T-cell (primary cell): ENCODE measurements at regions not wholly inside any gene's neighbourhood (a gene's known extent, or its start where the extent isn't known, plus 50 kb on each side); places are given as distances from the start of the nearest gene placed in this dataset.

Experiments used
- ATAC-seq, 4 experiments: fragments of 200-7000 bp in 3 of 4; fragments of 150-1000 bp in 1 of 4; cut with Tn5 transposase; replicated peaks in 1 of 4; 1 replicate in 3 of 4; 2 replicates in 1 of 4; pipeline ENCODE4 v1.10.0; 2021; ENCODE audit warnings: moderate library complexity in 3 of 4, mild to moderate bottlenecking in 2 of 4, moderate number of reproducible peaks in 1 of 4
- CTCF ChIA-PET, 2 donors: fragments of 300-600 bp; sonication (Branson Sonifier 250); formaldehyde crosslinking; loops; one replicate each; lab custom pipeline; 2022; ENCODE audit warnings: antibody characterized with exemption in 2 of 2; lab: Charles Lee
- POLR2A ChIA-PET, 2 donors: fragments of 300-600 bp; sonication (Branson Sonifier 250); formaldehyde crosslinking; loops; one replicate each; lab custom pipeline; 2022; ENCODE audit warnings: antibody characterized with exemption in 2 of 2; lab: Charles Lee
- DNase-seq, 35 experiments: peaks; one replicate each; pipeline versions ENCODE4 v3.0.0 to v3.0.0-alpha.2; 2013 to 2023
- H3K27ac ChIP-seq: one replicate; pipeline ENCODE4 v1.5.1; 2013; ENCODE audit warnings: low read length
- H3K27me3 ChIP-seq, 2 experiments: replicated peaks in 1 of 2; 1 replicate in 1 of 2; 2 replicates in 1 of 2; pipeline versions ENCODE4 v1.6.1 to v1.7.0; 2013; ENCODE audit warnings: low read length in 1 of 2, mixed read lengths in 1 of 2; ENCODE audit not compliant: control insufficient read depth in 2 of 2, insufficient read depth in 2 of 2; ENCODE audit errors: extremely low read depth in 1 of 2
- H3K36me3 ChIP-seq, 2 donors: 1 replicate in 1 of 2; 2 replicates in 1 of 2; pipeline versions ENCODE4 v1.6.1 to v1.7.0; 2013; ENCODE audit warnings: low read length in 1 of 2; ENCODE audit not compliant: control insufficient read depth in 2 of 2, insufficient read depth in 1 of 2; ENCODE audit errors: extremely low read depth in 1 of 2
- H3K4me1 ChIP-seq, 2 experiments: 1 replicate in 1 of 2; 2 replicates in 1 of 2; pipeline versions ENCODE4 v1.6.1 to v1.7.0; 2013; ENCODE audit warnings: low read length in 2 of 2, mixed read lengths in 1 of 2; ENCODE audit not compliant: insufficient read depth in 2 of 2, control insufficient read depth in 1 of 2; ENCODE audit errors: extremely low read depth in 1 of 2
- H3K4me3 ChIP-seq, 2 donors: 1 replicate in 1 of 2; 2 replicates in 1 of 2; pipeline versions ENCODE4 v1.5.1 to v1.7.0; 2013; ENCODE audit warnings: mild to moderate bottlenecking in 2 of 2, low read length in 1 of 2, moderate library complexity in 1 of 2; ENCODE audit not compliant: control insufficient read depth in 1 of 2; ENCODE audit errors: extremely low read depth in 1 of 2
- H3K9me3 ChIP-seq: 2 replicates; pipeline ENCODE4 v1.7.0; 2013
- H3K27ac Mint-ChIP-seq, 2 donors: one replicate each; pipeline ENCODE4 v1.8.0; 2020 to 2021; ENCODE audit warnings: mild to moderate bottlenecking in 2 of 2, mixed read lengths in 2 of 2
- H3K27me3 Mint-ChIP-seq, 2 donors: one replicate each; pipeline ENCODE4 v1.8.0; 2021 to 2022; ENCODE audit warnings: mixed read lengths in 2 of 2
- H3K36me3 Mint-ChIP-seq: one replicate; pipeline ENCODE4 v1.8.0; 2021; ENCODE audit warnings: mixed read lengths
- H3K4me1 Mint-ChIP-seq, 3 donors: one replicate each; pipeline ENCODE4 v1.8.0; 2020 to 2022; ENCODE audit warnings: mixed read lengths in 3 of 3, mild to moderate bottlenecking in 1 of 3
- H3K4me3 Mint-ChIP-seq, 3 donors: one replicate each; pipeline ENCODE4 v1.8.0; 2020 to 2022; ENCODE audit warnings: mild to moderate bottlenecking in 3 of 3, mixed read lengths in 3 of 3, moderate library complexity in 3 of 3
- H3K9me3 Mint-ChIP-seq, 3 donors: one replicate each; pipeline ENCODE4 v1.8.0; 2020 to 2022; ENCODE audit warnings: mixed read lengths in 3 of 3
- WGBS: methylation state at CpG from one replicate; pipeline ENCODE4 v1.1.5; 2013; ENCODE audit warnings: missing lambda C conversion rate; ENCODE audit not compliant: insufficient coverage; 5-methylcytosine and 5-hydroxymethylcytosine counted together

- no peak overlapping the region for H3K27ac ChIP-seq
- H3K36me3 ChIP-seq: no peaks in the 10 kb centered on the region
- Mint-ChIP-seq H3K9me3 (peaks cover 0 to 11% (median 0%) of the 10 kb centered on the region in 3 donors), H3K36me3 (no peaks in the 10 kb centered on the region), H3K27ac (no peak overlapping the region), H3K27me3 (peaks cover 31 to 33% of the 10 kb centered on the region in 2 donors), H3K4me1 (no peaks in the 10 kb centered on the region), H3K4me3 (no peak overlapping the region)
- no peaks in the 10 kb centered on the region for H3K9me3 ChIP-seq
- no peak overlapping the region for H3K4me3 ChIP-seq
- 66% methylated on average over 15 of the region's 19 CpGs for WGBS
- DNase-seq (no peak), ATAC-seq (no peak)
- ChIA-PET POLR2A (no interaction called here), CTCF (no interaction called here)
- H3K27me3 ChIP-seq: peaks cover 11 to 39% of the 10 kb centered on the region in 2 experiments
- H3K4me1 ChIP-seq: no peaks in the 10 kb centered on the region
Observed at GRCh38 chr13:111897178-111897845, 169.6 kb upstream of the SOX1 start.

- WGBS: 63% methylated on average over 8 of the region's 9 CpGs
- no peak for ATAC-seq
- no peaks in the 10 kb centered on the region for H3K9me3 ChIP-seq
- Mint-ChIP-seq H3K9me3 (peaks cover 0 to 11% (median 0%) of the 10 kb centered on the region in 3 donors), H3K4me1 (no peaks in the 10 kb centered on the region), H3K36me3 (no peaks in the 10 kb centered on the region), H3K27ac (no peak overlapping the region), H3K27me3 (peaks cover 26 to 27% of the 10 kb centered on the region in 2 donors), H3K4me3 (no peak overlapping the region)
- DNase-seq: no peak
- H3K4me1 ChIP-seq: no peaks in the 10 kb centered on the region
- H3K27me3 ChIP-seq: peaks cover 8 to 37% of the 10 kb centered on the region in 2 experiments
- no peak overlapping the region for H3K27ac ChIP-seq
- POLR2A ChIA-PET: no interaction called here
- H3K36me3 ChIP-seq: no peaks in the 10 kb centered on the region
- no peak overlapping the region for H3K4me3 ChIP-seq
- CTCF ChIA-PET: no interaction called here
Observed at GRCh38 chr13:111897846-111898215, 169.1 kb upstream of the SOX1 start.

GRCh38 chr13:111898956-111899713, 167.8 kb upstream of the SOX1 start:
- H3K27me3 ChIP-seq: peaks cover 3 to 24% of the 10 kb centered on the region in 2 experiments
- Mint-ChIP-seq H3K4me3 (no peak overlapping the region), H3K27ac (no peak overlapping the region), H3K27me3 (peaks cover 16 to 20% of the 10 kb centered on the region in 2 donors), H3K4me1 (no peaks in the 10 kb centered on the region), H3K36me3 (no peaks in the 10 kb centered on the region), H3K9me3 (peaks cover 0 to 11% (median 0%) of the 10 kb centered on the region in 3 donors)
- no peaks in the 10 kb centered on the region for H3K9me3 ChIP-seq
- ChIA-PET CTCF (no interaction called here), POLR2A (no interaction called here)
- H3K36me3 ChIP-seq: no peaks in the 10 kb centered on the region
- 92% methylated on average over 20 of the region's 35 CpGs for WGBS
- no peak overlapping the region for H3K27ac ChIP-seq
- ATAC-seq (no peak), DNase-seq (no peak)
- H3K4me1 ChIP-seq: no peaks in the 10 kb centered on the region
- H3K4me3 ChIP-seq: no peak overlapping the region

DNA sequence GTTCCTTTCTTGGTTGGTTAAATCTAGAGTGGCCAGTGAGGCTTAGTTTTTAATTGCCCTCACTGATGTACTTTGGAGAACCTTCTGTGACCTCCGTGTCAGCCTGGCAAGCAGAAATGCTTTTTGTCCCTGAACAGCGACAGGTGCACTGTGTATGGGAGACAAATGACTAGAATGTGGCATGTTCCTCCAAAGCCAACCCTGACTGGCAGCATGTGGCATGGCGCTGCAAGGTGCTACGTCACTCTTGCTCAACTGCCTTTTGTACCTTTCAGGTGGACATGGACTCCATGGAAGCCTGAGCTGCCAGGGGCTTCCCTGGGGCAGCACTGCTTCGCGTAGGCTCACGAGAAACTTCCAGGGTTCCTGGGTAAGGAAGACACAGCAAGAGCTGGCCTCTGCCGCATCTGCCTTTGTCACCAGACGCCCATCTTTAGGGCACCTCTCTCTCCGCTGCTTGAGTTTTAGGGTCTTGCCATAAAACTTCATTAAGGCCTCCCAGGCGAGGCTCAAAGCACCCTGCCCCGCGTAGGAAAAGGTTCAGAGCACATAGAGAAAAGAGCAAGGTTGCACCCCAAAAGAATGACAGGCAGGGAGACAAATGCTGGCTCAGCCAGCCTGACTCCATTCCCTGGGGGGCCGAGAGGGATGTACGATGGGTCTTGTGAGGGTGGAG, 167.1 kb upstream of the SOX1 start:
- Mint-ChIP-seq H3K36me3 (no peaks in the 10 kb centered on the region), H3K9me3 (peaks cover 0 to 8% (median 0%) of the 10 kb centered on the region in 3 donors), H3K4me3 (no peak overlapping the region), H3K27me3 (peaks cover 9 to 14% of the 10 kb centered on the region in 2 donors), H3K27ac (no peak overlapping the region), H3K4me1 (no peaks in the 10 kb centered on the region)
- H3K4me3 ChIP-seq: no peak overlapping the region
- H3K36me3 ChIP-seq: no peaks in the 10 kb centered on the region
- DNase-seq (no peak), ATAC-seq (no peak)
- no peaks in the 10 kb centered on the region for H3K4me1 ChIP-seq
- WGBS: 82% methylated on average over 11 of the region's 15 CpGs
- H3K27me3 ChIP-seq: peaks cover 0 to 18% of the 10 kb centered on the region in 2 experiments
- POLR2A ChIA-PET: no interaction called here
- CTCF ChIA-PET: no interaction called here
- no peaks in the 10 kb centered on the region for H3K9me3 ChIP-seq
- no peak overlapping the region for H3K27ac ChIP-seq

DNA sequence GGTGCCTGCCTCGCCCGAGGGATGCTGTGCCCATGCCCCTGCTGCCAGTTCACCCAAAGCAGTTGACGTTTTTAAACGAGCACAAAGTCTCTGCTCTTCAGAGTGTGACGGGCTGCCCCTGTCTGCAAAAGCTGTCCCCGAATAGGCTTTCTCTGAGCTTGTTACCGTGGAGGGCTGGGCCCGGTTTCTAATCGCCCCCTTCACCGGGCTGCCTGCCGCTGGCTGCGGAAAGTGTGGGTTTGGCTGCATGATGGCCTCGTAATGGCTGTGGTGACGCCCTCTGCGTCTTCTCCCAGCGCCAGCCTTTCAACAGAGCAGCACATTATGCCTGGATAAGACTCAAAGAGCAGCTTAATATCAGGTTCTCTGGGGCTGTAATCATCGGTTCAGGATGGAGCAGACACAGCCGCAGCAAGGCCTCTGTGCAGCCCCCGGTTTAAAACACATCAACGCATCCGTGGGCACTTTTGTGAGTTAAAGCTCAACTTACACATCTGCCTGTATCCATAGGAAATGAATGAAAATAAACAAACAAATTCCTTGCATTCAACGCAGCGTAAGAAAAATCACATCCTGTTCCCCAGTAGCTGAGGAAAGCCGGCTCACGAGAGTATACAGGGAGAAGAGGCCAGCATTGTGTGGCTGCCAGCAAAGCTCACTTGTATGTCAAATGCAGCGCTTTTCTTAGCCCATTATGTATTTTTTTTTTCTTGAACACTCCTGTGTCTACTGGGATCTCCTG, 166.4 kb upstream of the SOX1 start:
- 67% methylated on average over 23 of the region's 26 CpGs for WGBS
- Histone ChIP-seq H3K4me1 (no peaks in the 10 kb centered on the region), H3K27me3 (peaks cover 0 to 17% of the 10 kb centered on the region in 2 experiments), H3K27ac (no peak overlapping the region), H3K36me3 (no peaks in the 10 kb centered on the region), H3K9me3 (no peaks in the 10 kb centered on the region), H3K4me3 (no peak overlapping the region)
- CTCF ChIA-PET: no interaction called here
- ATAC-seq: no peak
- DNase-seq: no peak
- Mint-ChIP-seq H3K9me3 (peaks cover 0 to 8% (median 2%) of the 10 kb centered on the region in 3 donors), H3K27me3 (peaks cover 7 to 10% of the 10 kb centered on the region in 2 donors), H3K36me3 (no peaks in the 10 kb centered on the region), H3K27ac (no peak overlapping the region), H3K4me1 (no peaks in the 10 kb centered on the region), H3K4me3 (no peak overlapping the region)
- POLR2A ChIA-PET: no interaction called here

GRCh38 chr13:111901267-111901915, 165.6 kb upstream of the SOX1 start:
- Mint-ChIP-seq H3K27ac (no peak overlapping the region), H3K27me3 (peaks cover 0 to 2% of the 10 kb centered on the region in 2 donors), H3K4me1 (no peaks in the 10 kb centered on the region), H3K4me3 (no peak overlapping the region), H3K9me3 (peaks cover 0 to 3% (median 3%) of the 10 kb centered on the region in 3 donors), H3K36me3 (no peaks in the 10 kb centered on the region)
- CTCF ChIA-PET: no interaction called here
- Histone ChIP-seq H3K4me1 (no peaks in the 10 kb centered on the region), H3K27me3 (peaks cover 0 to 11% of the 10 kb centered on the region in 2 experiments), H3K4me3 (no peak overlapping the region), H3K27ac (no peak overlapping the region), H3K9me3 (no peaks in the 10 kb centered on the region), H3K36me3 (no peaks in the 10 kb centered on the region)
- ATAC-seq: no peak
- POLR2A ChIA-PET: no interaction called here
- 88% methylated on average over 15 of the region's 23 CpGs for WGBS
- no peak for DNase-seq
